H9 (cell line): ENCODE measurements at regions not wholly inside any gene's neighbourhood (a gene's known extent, or its start where the extent isn't known, plus 50 kb on each side); places are given as distances from the start of the nearest gene placed in this dataset.

ENCODE experiments used
- DNase-seq: peaks from one replicate; pipeline ENCODE4 v3.0.0-alpha.2; 2017
- H2AFZ ChIP-seq: one replicate; pipeline ENCODE4 v1.6.1; 2013; ENCODE audit warnings: mild to moderate bottlenecking, low read length, control low read depth, moderate library complexity
- H2AK5ac ChIP-seq: 2 replicates; pipeline ENCODE4 v1.6.1; 2013; ENCODE audit warnings: low read length, control low read depth, mixed read lengths; ENCODE audit not compliant: insufficient read length
- H2BK120ac ChIP-seq: one replicate; pipeline ENCODE4 v1.6.1; 2013; ENCODE audit warnings: low read depth, mild to moderate bottlenecking, low read length, control low read depth, inconsistent platforms; ENCODE audit not compliant: poor library complexity, severe bottlenecking
- H2BK12ac ChIP-seq: 2 replicates; pipeline ENCODE4 v1.6.1; 2013; ENCODE audit warnings: low read length, control low read depth, mixed read lengths, low read depth; ENCODE audit not compliant: insufficient read length
- H2BK15ac ChIP-seq: 2 replicates; pipeline ENCODE4 v1.6.1; 2013; ENCODE audit warnings: low read depth, low read length, control low read depth
- H2BK20ac ChIP-seq: one replicate; pipeline ENCODE4 v1.6.1; 2013; ENCODE audit warnings: low read depth, mild to moderate bottlenecking, low read length, control low read depth, inconsistent platforms; ENCODE audit not compliant: poor library complexity, severe bottlenecking
- H2BK5ac ChIP-seq: 2 replicates; pipeline ENCODE4 v1.6.1; 2013; ENCODE audit warnings: low read length, control low read depth, mixed read lengths; ENCODE audit not compliant: insufficient read length
- H3K14ac ChIP-seq: 2 replicates; pipeline ENCODE4 v1.6.1; 2013; ENCODE audit warnings: low read length, control low read depth; ENCODE audit not compliant: insufficient read depth
- H3K18ac ChIP-seq: 2 replicates; pipeline ENCODE4 v1.6.1; 2013; ENCODE audit warnings: low read depth, mild to moderate bottlenecking, mixed read lengths, low read length, control low read depth; ENCODE audit not compliant: insufficient read length
- H3K23ac ChIP-seq: 2 replicates; pipeline ENCODE4 v1.6.1; 2013; ENCODE audit warnings: low read length, control low read depth, mixed read lengths, low read depth; ENCODE audit not compliant: insufficient read length
- H3K23me2 ChIP-seq: 2 replicates; pipeline ENCODE4 v1.6.1; 2013; ENCODE audit warnings: low read depth, mild to moderate bottlenecking, mixed read lengths, low read length, control low read depth; ENCODE audit not compliant: insufficient read length, poor library complexity, severe bottlenecking
- H3K27ac ChIP-seq: 2 replicates; pipeline ENCODE4 v1.5.1; 2013; ENCODE audit warnings: low read length, control low read depth, mixed read lengths, low read depth; ENCODE audit not compliant: insufficient read length
- H3K27me3 ChIP-seq: 2 replicates; pipeline ENCODE4 v1.6.1; 2013; ENCODE audit warnings: low read length, control low read depth, inconsistent platforms; ENCODE audit not compliant: insufficient read depth
- H3K4ac ChIP-seq: 2 replicates; pipeline ENCODE4 v1.6.1; 2013; ENCODE audit warnings: low read depth, mild to moderate bottlenecking, control low read depth, inconsistent platforms, low read length, moderate library complexity
- H3K4me1 ChIP-seq: 2 replicates; pipeline ENCODE4 v1.6.1; 2013; ENCODE audit warnings: low read length, control low read depth, inconsistent platforms; ENCODE audit not compliant: insufficient read depth
- H3K4me2 ChIP-seq: 2 replicates; pipeline ENCODE4 v1.6.1; 2013; ENCODE audit warnings: low read length, control low read depth, mixed read lengths; ENCODE audit not compliant: insufficient read length, insufficient read depth
- H3K56ac ChIP-seq: 2 replicates; pipeline ENCODE4 v1.6.1; 2013; ENCODE audit warnings: low read depth, mild to moderate bottlenecking, mixed read lengths, low read length, control low read depth; ENCODE audit not compliant: insufficient read length
- H3K79me1 ChIP-seq: 2 replicates; pipeline ENCODE4 v1.6.1; 2013; ENCODE audit warnings: low read depth, mild to moderate bottlenecking, moderate library complexity, low read length, control low read depth, inconsistent platforms; ENCODE audit not compliant: insufficient read depth, poor library complexity, severe bottlenecking
- H3K79me2 ChIP-seq: 2 replicates; pipeline ENCODE4 v1.6.1; 2013; ENCODE audit warnings: low read length, control low read depth, inconsistent platforms; ENCODE audit not compliant: insufficient read depth
- H3K9ac ChIP-seq: 2 replicates; pipeline ENCODE4 v1.6.1; 2013; ENCODE audit warnings: low read length, control low read depth, mixed read lengths; ENCODE audit not compliant: insufficient read length; ENCODE audit errors: extremely low read depth
- H3K9me3 ChIP-seq: one replicate; pipeline ENCODE4 v1.6.1; 2013; ENCODE audit warnings: low read depth, low read length, inconsistent platforms; ENCODE audit not compliant: control insufficient read depth
- H3T11ph ChIP-seq: one replicate; pipeline ENCODE4 v1.6.1; 2013; ENCODE audit warnings: mild to moderate bottlenecking, low read length, control low read depth, inconsistent platforms
- H4K20me1 ChIP-seq: one replicate; pipeline ENCODE4 v1.6.1; 2013; ENCODE audit not compliant: control insufficient read depth, insufficient read length, insufficient read depth
- H4K5ac ChIP-seq: 2 replicates; pipeline ENCODE4 v1.6.1; 2013; ENCODE audit warnings: low read depth, mild to moderate bottlenecking, mixed read lengths, low read length, control low read depth; ENCODE audit not compliant: insufficient read length
- H4K8ac ChIP-seq: replicated peaks from 2 replicates; pipeline ENCODE4 v1.6.1; 2013; ENCODE audit warnings: low read length, control low read depth, mixed read lengths, low read depth; ENCODE audit not compliant: insufficient read length
- H4K91ac ChIP-seq: 2 replicates; pipeline ENCODE4 v1.6.1; 2013; ENCODE audit warnings: low read depth, mild to moderate bottlenecking, moderate library complexity, mixed read lengths, low read length, control low read depth; ENCODE audit not compliant: insufficient read length
- H3K27ac Mint-ChIP-seq, 3 experiments: 2 replicates in 2 of 3; 3 replicates in 1 of 3; pipeline ENCODE4 v1.8.0; 2020 to 2021; ENCODE audit warnings: mixed read lengths in 3 of 3, mild to moderate bottlenecking in 1 of 3, moderate library complexity in 1 of 3
- H3K27me3 Mint-ChIP-seq: 2 replicates; pipeline ENCODE4 v1.8.0; 2021; ENCODE audit warnings: low read depth, mild to moderate bottlenecking, moderate library complexity, mixed read lengths
- H3K36me3 Mint-ChIP-seq, 3 experiments: 2 replicates in 2 of 3; 3 replicates in 1 of 3; pipeline ENCODE4 v1.8.0; 2020 to 2021; ENCODE audit warnings: low read depth in 3 of 3, mixed read lengths in 3 of 3; ENCODE audit not compliant: insufficient read depth in 1 of 3
- H3K4me1 Mint-ChIP-seq, 2 experiments: 2 replicates each; pipeline ENCODE4 v1.8.0; 2020; ENCODE audit warnings: mixed read lengths in 2 of 2
- H3K4me3 Mint-ChIP-seq, 2 experiments: 2 replicates in 1 of 2; 3 replicates in 1 of 2; pipeline ENCODE4 v1.8.0; 2020 to 2021; ENCODE audit warnings: mild to moderate bottlenecking in 2 of 2, mixed read lengths in 2 of 2, moderate library complexity in 1 of 2
- H3K9me3 Mint-ChIP-seq, 2 experiments: 2 replicates in 1 of 2; 3 replicates in 1 of 2; pipeline ENCODE4 v1.8.0; 2020; ENCODE audit warnings: mild to moderate bottlenecking in 2 of 2, mixed read lengths in 2 of 2, moderate library complexity in 1 of 2
- CTCF ChIP-seq: fragments of 200-600 bp; sonication (generic); conservative IDR thresholded peaks from 3 replicates; pipeline ENCODE4 v1.8.0; 2021; ENCODE audit warnings: antibody characterized with exemption, mild to moderate bottlenecking
- whole genome bisulfite sequencing: extraction: QIAGEN DNeasy Blood & Tissue Kit; methylation state at CpG from one replicate; pipeline ENCODE4 v1.1.7; 2013; ENCODE audit warnings: missing lambda C conversion rate, low lambda C conversion rate, mixed read lengths; ENCODE audit not compliant: insufficient read length; ENCODE audit errors: extremely low coverage; 5-methylcytosine and 5-hydroxymethylcytosine counted together

DNA sequence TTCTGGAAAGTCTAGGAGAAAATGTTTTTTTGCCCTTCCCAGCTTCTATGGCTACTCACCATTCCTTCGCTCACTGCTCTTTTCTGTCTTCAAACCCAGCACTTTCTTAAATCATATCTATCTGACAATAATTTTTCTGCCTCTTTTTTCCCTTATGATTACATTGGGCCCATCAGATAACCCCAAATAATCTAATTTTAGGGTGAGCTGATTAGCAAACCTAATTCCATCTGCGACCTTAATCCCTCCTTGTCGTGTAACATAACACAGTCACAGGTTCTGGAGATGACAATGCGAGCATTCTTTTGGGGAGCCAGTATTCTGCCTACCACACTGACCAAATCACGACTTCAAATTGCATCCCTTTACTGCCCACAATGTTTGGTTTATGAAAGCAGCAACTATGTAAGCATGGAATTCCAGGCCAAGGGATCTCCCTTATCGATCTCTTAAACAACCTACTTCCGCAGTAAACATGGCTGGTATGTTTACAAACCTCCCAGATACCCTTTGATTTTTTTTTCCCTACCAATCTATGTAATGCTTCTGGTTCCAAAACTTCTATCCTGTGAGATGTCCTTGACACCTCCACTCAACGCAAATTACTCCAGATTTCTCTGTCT, 2122.2 kb downstream of the MAT2B start:
- H4K5ac ChIP-seq: no peak overlapping the region
- no peaks in the 10 kb centered on the region for H3K23me2 ChIP-seq
- Mint-ChIP-seq H3K9me3 (peaks cover 0 to 1% of the 10 kb centered on the region in 2 experiments; a peak in 1 of 5 replicates), H3K4me1 (peaks cover 22 to 24% of the 10 kb centered on the region in 2 experiments), H3K27me3 (no peaks in the 10 kb centered on the region), H3K4me3 (no peak overlapping the region), H3K27ac (no peak overlapping the region), H3K36me3 (no peaks in the 10 kb centered on the region; a peak in 1 of 7 replicates)
- H4K91ac ChIP-seq: no peak overlapping the region
- H3K4ac ChIP-seq: no peak overlapping the region
- TF ChIP-seq CTCF: no peak
- H3K9ac ChIP-seq: no peak overlapping the region
- no peak overlapping the region for H3K4me2 ChIP-seq
- H3T11ph ChIP-seq: no peak overlapping the region
- DNase-seq: no peak
- H2AFZ ChIP-seq: no peak overlapping the region
- H2BK12ac ChIP-seq: peak overlapping the region; percentile 88
- no peak overlapping the region for H2BK15ac ChIP-seq
- H2AK5ac ChIP-seq: no peak overlapping the region
- peaks cover 6% of the 10 kb centered on the region; the same call in 1 of the 2 replicates for H3K4me1 ChIP-seq
- no peaks in the 10 kb centered on the region for H3K27me3 ChIP-seq
- H4K20me1 ChIP-seq: no peaks in the 10 kb centered on the region
- no peak overlapping the region for H3K56ac ChIP-seq
- H2BK120ac ChIP-seq: no peak overlapping the region
- H2BK5ac ChIP-seq: no peak overlapping the region
- H3K79me2 ChIP-seq: no peaks in the 10 kb centered on the region
- no peak overlapping the region for H3K27ac ChIP-seq
- no CpG with 5 or more reads among the region's 8 CpGs for WGBS
- H3K14ac ChIP-seq: no peak overlapping the region
- H3K9me3 ChIP-seq: no peaks in the 10 kb centered on the region
- H3K23ac ChIP-seq: no peak overlapping the region
- no peak overlapping the region for H4K8ac ChIP-seq
- no peak overlapping the region for H2BK20ac ChIP-seq
- no peak overlapping the region for H3K18ac ChIP-seq
- H3K79me1 ChIP-seq: no peaks in the 10 kb centered on the region
